Testis (tissue), 2 donors: ENCODE measurements at regions not wholly inside any gene's neighbourhood (a gene's known extent, or its start where the extent isn't known, plus 50 kb on each side); places are given as distances from the start of the nearest gene placed in this dataset.

ENCODE experiments used
- DNase-seq: peaks from one replicate; pipeline ENCODE4 v3.0.0-alpha.2; 2019
- H3K27ac ChIP-seq, 2 donors: fragments of 200-600 bp; sonication (generic); one replicate each; pipeline ENCODE4 v1.5.1; 2019
- H3K27me3 ChIP-seq: fragments of 200-600 bp; sonication (generic); one replicate; pipeline ENCODE4 v1.5.1; 2019
- H3K36me3 ChIP-seq: fragments of 200-600 bp; sonication (generic); one replicate; pipeline ENCODE4 v1.5.1; 2017; ENCODE audit warnings: low read depth; ENCODE audit errors: missing control alignments
- H3K4me1 ChIP-seq: fragments of 200-600 bp; sonication (generic); one replicate; pipeline ENCODE4 v1.5.1; 2019
- H3K4me3 ChIP-seq, 2 donors: fragments of 200-600 bp; sonication (generic); one replicate each; pipeline ENCODE4 v1.5.1; 2017 to 2019
- H3K9me3 ChIP-seq: fragments of 200-600 bp; sonication (generic); one replicate; pipeline ENCODE4 v1.5.1; 2017
- POLR2A ChIP-seq: fragments of 450-650 bp; IDR thresholded peaks from one replicate; pipeline ENCODE4 v1.6.1; 2017; ENCODE audit warnings: antibody characterized with exemption, mild to moderate bottlenecking, moderate library complexity
- WGBS, 2 donors: methylation state at CpG; one replicate each; pipeline ENCODE4 v1.1.5; 2018; 5-methylcytosine and 5-hydroxymethylcytosine counted together
- intact Hi-C: fragments of 100-400 bp; cut with DNase I; formaldehyde crosslinking; loops from one replicate; pipeline ENCODE4 v1.15.1; 2023; ENCODE audit warnings: low total_unique reads
- TF ChIP-seq, protein P1 (sequence below), 3 experiments: fragments of 450-650 bp in 2 of 3; fragments of 200-600 bp in 1 of 3; sonication (generic) in 1 of 3; IDR thresholded peaks; one replicate each; pipeline ENCODE4 v1.5.1; 2016 to 2019; ENCODE audit warnings: antibody characterized with exemption in 3 of 3, mild to moderate bottlenecking in 2 of 3, moderate library complexity in 1 of 3

DNA sequence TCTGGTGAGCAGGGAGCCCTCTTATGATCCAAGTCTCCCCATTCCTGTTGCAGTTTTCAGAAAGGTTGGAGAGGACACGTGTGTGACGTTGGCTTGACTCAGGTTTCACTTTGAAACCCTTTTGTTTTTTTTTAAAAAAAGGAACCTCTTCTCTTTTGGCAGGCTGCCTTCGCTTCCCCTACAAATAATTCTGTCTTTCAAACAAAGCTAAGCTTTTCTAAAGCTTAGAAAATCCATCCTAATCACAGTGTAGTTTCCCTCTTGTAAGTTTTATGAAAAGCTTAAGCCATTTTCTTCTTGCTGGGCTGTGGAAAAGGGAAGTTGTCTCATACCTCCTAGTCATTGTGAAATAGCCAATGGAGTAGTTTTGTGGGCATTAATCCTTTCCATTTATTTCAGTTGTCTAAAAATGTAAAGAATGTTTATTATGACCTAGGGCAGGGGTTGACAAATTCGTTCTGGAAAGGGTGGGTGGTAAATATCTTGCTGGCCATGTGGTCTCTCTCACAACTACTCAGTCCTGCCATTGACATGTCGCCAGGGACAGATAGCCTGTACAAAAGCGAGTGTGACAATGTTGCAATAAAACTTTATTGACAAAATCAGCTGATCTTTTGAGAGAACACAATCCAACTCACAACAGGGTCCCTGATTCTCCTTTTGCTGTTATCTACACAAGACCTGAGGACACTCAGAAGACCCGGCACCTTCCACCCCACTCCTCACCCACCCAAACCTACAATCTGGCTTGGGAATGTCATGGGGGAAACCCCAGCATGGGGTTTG, 878.8 kb downstream of the RNF144A start:
- no peak for DNase-seq
- intact Hi-C loops, result no loop called here
- Histone ChIP-seq H3K9me3 (no peaks in the 10 kb centered on the region), H3K27me3 (no peaks in the 10 kb centered on the region), H3K36me3 (no peaks in the 10 kb centered on the region), H3K4me1 (no peaks in the 10 kb centered on the region), H3K27ac (no peak overlapping the region), H3K4me3 (no peak overlapping the region)
- 63 to 64% methylated on average over 7 of the region's 7 CpGs for WGBS, 2 donors
- no peak for TF ChIP-seq POLR2A
- TF ChIP-seq, protein P1, sequence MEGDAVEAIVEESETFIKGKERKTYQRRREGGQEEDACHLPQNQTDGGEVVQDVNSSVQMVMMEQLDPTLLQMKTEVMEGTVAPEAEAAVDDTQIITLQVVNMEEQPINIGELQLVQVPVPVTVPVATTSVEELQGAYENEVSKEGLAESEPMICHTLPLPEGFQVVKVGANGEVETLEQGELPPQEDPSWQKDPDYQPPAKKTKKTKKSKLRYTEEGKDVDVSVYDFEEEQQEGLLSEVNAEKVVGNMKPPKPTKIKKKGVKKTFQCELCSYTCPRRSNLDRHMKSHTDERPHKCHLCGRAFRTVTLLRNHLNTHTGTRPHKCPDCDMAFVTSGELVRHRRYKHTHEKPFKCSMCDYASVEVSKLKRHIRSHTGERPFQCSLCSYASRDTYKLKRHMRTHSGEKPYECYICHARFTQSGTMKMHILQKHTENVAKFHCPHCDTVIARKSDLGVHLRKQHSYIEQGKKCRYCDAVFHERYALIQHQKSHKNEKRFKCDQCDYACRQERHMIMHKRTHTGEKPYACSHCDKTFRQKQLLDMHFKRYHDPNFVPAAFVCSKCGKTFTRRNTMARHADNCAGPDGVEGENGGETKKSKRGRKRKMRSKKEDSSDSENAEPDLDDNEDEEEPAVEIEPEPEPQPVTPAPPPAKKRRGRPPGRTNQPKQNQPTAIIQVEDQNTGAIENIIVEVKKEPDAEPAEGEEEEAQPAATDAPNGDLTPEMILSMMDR (IDR thresholded peaks at IDR 0.05), result no peak

DNA sequence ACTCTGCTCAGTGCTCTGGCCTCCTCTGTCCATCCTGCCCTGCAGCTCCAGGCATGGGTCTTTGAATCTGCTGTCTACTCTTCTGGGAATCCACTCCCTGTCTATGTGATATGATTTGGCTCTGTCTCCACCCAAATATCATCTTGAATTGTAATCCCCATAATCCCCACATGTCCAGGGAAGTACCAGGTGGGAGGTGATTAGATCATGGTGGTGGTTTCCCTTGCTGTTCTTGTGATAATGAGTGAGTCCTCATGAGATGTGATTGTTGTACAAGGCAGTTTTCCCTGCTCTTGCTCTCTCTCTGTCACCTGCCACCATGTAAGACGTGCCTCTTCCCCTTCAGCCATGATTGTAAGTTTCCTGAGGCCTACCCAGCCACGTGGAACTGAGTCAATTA, 881.8 kb upstream of the ID2 start:
- 61 to 81% methylated on average over 2 of the region's 2 CpGs for WGBS, 2 donors
- Histone ChIP-seq H3K9me3 (no peaks in the 10 kb centered on the region), H3K27me3 (no peaks in the 10 kb centered on the region), H3K4me3 (no peak overlapping the region), H3K36me3 (no peaks in the 10 kb centered on the region), H3K4me1 (no peaks in the 10 kb centered on the region), H3K27ac (no peak overlapping the region)
- no peak for TF ChIP-seq POLR2A
- TF ChIP-seq, protein P1 (IDR thresholded peaks at IDR 0.05), result no peak
- intact Hi-C loops, result no loop called here
- no peak for DNase-seq

DNA sequence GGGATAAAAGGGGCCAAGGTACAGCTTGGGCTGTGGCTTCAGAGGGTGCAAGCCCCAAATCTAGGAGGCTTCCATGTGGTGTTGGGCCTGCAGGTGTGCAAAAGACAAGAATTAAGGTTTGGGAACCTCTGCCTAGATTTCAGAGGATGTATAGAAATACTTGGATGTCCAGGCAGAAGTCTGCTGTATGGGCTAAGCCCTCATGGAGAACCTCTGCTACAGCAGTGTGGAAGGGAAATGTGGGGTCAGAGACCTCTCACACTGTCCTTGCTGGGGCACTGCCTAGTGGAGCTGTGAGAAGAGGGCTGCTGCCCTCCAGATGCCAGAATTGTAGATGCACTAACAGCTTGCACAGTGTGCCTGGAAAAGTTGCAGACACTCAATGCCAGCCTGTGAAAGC, 880.6 kb upstream of the ID2 start:
- Histone ChIP-seq H3K27ac (no peak overlapping the region), H3K36me3 (no peaks in the 10 kb centered on the region), H3K4me3 (no peak overlapping the region), H3K9me3 (no peaks in the 10 kb centered on the region), H3K27me3 (no peaks in the 10 kb centered on the region), H3K4me1 (no peaks in the 10 kb centered on the region)
- DNase-seq, result no peak
- no peak for TF ChIP-seq POLR2A
- TF ChIP-seq, protein P1 (IDR thresholded peaks at IDR 0.05), result no peak
- intact Hi-C loops, result no loop called here

DNA sequence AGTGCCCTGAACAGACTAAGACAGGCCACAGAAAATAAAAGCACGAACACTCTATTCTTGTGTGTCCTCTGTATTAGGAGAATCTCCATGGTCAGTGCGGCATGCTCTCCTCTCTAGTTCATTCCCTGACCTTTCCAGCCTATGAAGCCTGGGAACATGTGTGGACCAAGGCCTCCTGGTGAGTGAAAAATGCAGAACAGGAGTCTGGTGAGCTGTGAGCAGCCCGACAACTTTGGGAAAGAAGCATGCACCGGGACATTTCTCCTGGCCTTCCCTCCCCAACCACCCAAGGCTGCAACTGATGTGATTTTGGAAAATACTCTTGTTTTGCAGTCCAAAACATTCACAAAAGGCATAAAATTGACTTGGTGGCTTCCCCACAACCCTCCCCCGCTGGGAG, 878.3 kb upstream of the ID2 start:
- TF ChIP-seq POLR2A, result no peak
- TF ChIP-seq, protein P1 (IDR thresholded peaks at IDR 0.05), result no peak
- Histone ChIP-seq H3K4me3 (no peak overlapping the region), H3K4me1 (no peaks in the 10 kb centered on the region), H3K9me3 (no peaks in the 10 kb centered on the region), H3K36me3 (no peaks in the 10 kb centered on the region), H3K27ac (no peak overlapping the region), H3K27me3 (no peaks in the 10 kb centered on the region)
- intact Hi-C loops, result no loop called here
- no peak for DNase-seq
- 86 to 90% methylated on average over 5 of the region's 5 CpGs for WGBS, 2 donors

DNA sequence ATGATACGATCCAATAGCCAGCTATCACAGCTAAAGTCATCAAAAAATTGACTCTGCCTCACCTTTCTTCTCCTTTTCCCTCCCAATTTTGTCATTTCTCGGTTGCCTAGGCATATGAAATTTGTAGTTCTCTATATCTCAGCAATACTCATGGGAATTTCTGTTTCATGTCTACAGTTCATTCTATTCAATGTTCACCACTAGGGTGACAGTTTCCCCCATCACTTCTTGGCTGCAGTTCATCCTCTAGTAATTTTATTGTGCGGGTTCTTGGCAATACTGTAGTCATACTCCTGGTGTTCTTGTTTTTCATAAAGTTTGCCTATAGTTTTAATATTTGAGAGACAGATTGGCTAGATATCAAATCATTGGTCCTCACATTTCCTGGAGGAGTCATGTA, 872.2 kb upstream of the ID2 start:
- H3K27me3 ChIP-seq, result no peaks in the 10 kb centered on the region
- no peaks in the 10 kb centered on the region for H3K4me1 ChIP-seq
- no peaks in the 10 kb centered on the region for H3K36me3 ChIP-seq
- TF ChIP-seq, protein P1 (IDR thresholded peaks at IDR 0.05), result no peak
- TF ChIP-seq POLR2A, result no peak
- WGBS, 2 donors, result 84 to 92% methylated on average over 3 of the region's 3 CpGs
- no peak for DNase-seq
- no peak overlapping the region for H3K4me3 ChIP-seq
- no peaks in the 10 kb centered on the region for H3K9me3 ChIP-seq
- H3K27ac ChIP-seq, result no peak overlapping the region
- intact Hi-C loops, result no loop called here
